MM.1S (cell line): ENCODE measurements at regions not wholly inside any gene's neighbourhood (a gene's known extent, or its start where the extent isn't known, plus 50 kb on each side); places are given as distances from the start of the nearest gene placed in this dataset.

Source experiments
- DNase-seq: peaks from one replicate; pipeline ENCODE4 v3.0.0-alpha.2; 2015
- H2AFZ ChIP-seq: fragments of 300-600 bp; sonication (generic); 2 replicates; pipeline ENCODE4 v1.6.0; 2016; ENCODE audit warnings: antibody characterized with exemption, low read length
- H3F3A ChIP-seq: fragments of 300-600 bp; sonication (generic); 2 replicates; pipeline ENCODE4 v1.6.1; 2016; ENCODE audit warnings: mild to moderate bottlenecking, antibody characterized with exemption, low read length, moderate library complexity, mixed read lengths; ENCODE audit not compliant: insufficient read depth
- H3K27ac ChIP-seq: fragments of 300-600 bp; sonication (generic); 2 replicates; pipeline ENCODE4 v1.5.1; 2016; ENCODE audit warnings: mild to moderate bottlenecking, low read length
- H3K27me3 ChIP-seq: fragments of 300-600 bp; sonication (generic); replicated peaks from 2 replicates; pipeline ENCODE4 v1.6.0; 2016; ENCODE audit warnings: low read length; ENCODE audit not compliant: insufficient read depth
- H3K36me3 ChIP-seq: fragments of 300-600 bp; sonication (generic); replicated peaks from 2 replicates; pipeline ENCODE4 v1.6.1; 2016; ENCODE audit warnings: mild to moderate bottlenecking, low read length, mixed read lengths; ENCODE audit not compliant: insufficient read depth
- H3K4me1 ChIP-seq: fragments of 300-600 bp; sonication (generic); 2 replicates; pipeline ENCODE4 v1.6.1; 2016; ENCODE audit warnings: low read length, mixed read lengths
- H3K4me2 ChIP-seq: fragments of 300-600 bp; sonication (generic); 2 replicates; pipeline ENCODE4 v1.6.0; 2016; ENCODE audit warnings: low read depth, low read length
- H3K4me3 ChIP-seq: fragments of 300-600 bp; sonication (generic); 2 replicates; pipeline ENCODE4 v1.5.1; 2016; ENCODE audit warnings: low read length, mixed read lengths
- H3K79me2 ChIP-seq: fragments of 300-600 bp; sonication (generic); 2 replicates; pipeline ENCODE4 v1.6.1; 2016; ENCODE audit warnings: mixed run types, low read length, mixed read lengths
- H3K9ac ChIP-seq: fragments of 300-600 bp; sonication (generic); 2 replicates; pipeline ENCODE4 v1.6.1; 2016; ENCODE audit warnings: low read length, mixed read lengths
- H3K9me2 ChIP-seq: fragments of 300-600 bp; sonication (generic); replicated peaks from 2 replicates; pipeline ENCODE4 v1.6.1; 2016; ENCODE audit warnings: mild to moderate bottlenecking, low read length, mixed read lengths; ENCODE audit not compliant: insufficient read depth
- H3K9me3 ChIP-seq: fragments of 300-600 bp; sonication (generic); replicated peaks from 2 replicates; pipeline ENCODE4 v1.6.1; 2016; ENCODE audit warnings: mild to moderate bottlenecking, low read length, mixed read lengths; ENCODE audit not compliant: insufficient read depth
- H4K20me1 ChIP-seq: fragments of 300-600 bp; sonication (generic); 2 replicates; pipeline ENCODE4 v1.6.1; 2016; ENCODE audit warnings: mild to moderate bottlenecking, low read length, moderate library complexity, mixed read lengths; ENCODE audit not compliant: insufficient read depth
- CTCF ChIP-seq: fragments of 300-600 bp; sonication (generic); IDR thresholded peaks from 2 replicates; pipeline ENCODE4 v1.5.1; 2016; ENCODE audit warnings: antibody characterized with exemption, low read length, mixed read lengths
- EZH2 ChIP-seq: fragments of 300-600 bp; sonication (generic); optimal IDR thresholded peaks from 2 replicates; pipeline ENCODE3; 2017; ENCODE audit warnings: low read depth, mild to moderate bottlenecking, antibody characterized with exemption, low read length, mixed read lengths
- EZH2phosphoT487 ChIP-seq: fragments of 300-600 bp; sonication (generic); IDR thresholded peaks from 2 replicates; pipeline ENCODE4 v1.6.1; 2018; ENCODE audit warnings: antibody characterized with exemption, low read length

- TF ChIP-seq EZH2phosphoT487 (no peak), CTCF (no peak), EZH2 (no peak)
- 0 out of 2 replicates have a peak overlapping the region, but pooled peaks have one; percentile 13 for H2AFZ ChIP-seq
- H3K9ac ChIP-seq: no peak overlapping the region
- peak overlapping the region; percentile 35 for H3K4me2 ChIP-seq
- no peaks in the 10 kb centered on the region for H3K79me2 ChIP-seq
- no peaks in the 10 kb centered on the region for H4K20me1 ChIP-seq
- H3K4me3 ChIP-seq: peak overlapping the region; percentile 18; the same call in 1 of the 2 replicates
- H3K36me3 ChIP-seq: no peaks in the 10 kb centered on the region
- H3K9me3 ChIP-seq: no peaks in the 10 kb centered on the region
- DNase-seq: peak; percentile 29
- peak overlapping the region; percentile 11; the same call in 1 of the 2 replicates for H3K27ac ChIP-seq
- H3K4me1 ChIP-seq: peaks cover 8% of the 10 kb centered on the region; the same call in 1 of the 2 replicates
- H3F3A ChIP-seq: peaks cover 4% of the 10 kb centered on the region; the same call in 1 of the 2 replicates
- H3K27me3 ChIP-seq: no peaks in the 10 kb centered on the region
- H3K9me2 ChIP-seq: no peaks in the 10 kb centered on the region
Measured at GRCh38 chr4:19992471-19993093, 259.1 kb upstream of the SLIT2 start.

GRCh38 chr4:19987746-19988145, 264.0 kb upstream of the SLIT2 start:
- Histone ChIP-seq H3K9ac (no peak overlapping the region), H3K4me1 (peaks cover 2% of the 10 kb centered on the region; the same call in 1 of the 2 replicates), H3K4me2 (no peak overlapping the region), H3K36me3 (no peaks in the 10 kb centered on the region), H3K4me3 (no peak overlapping the region), H3K9me2 (no peaks in the 10 kb centered on the region), H3K27ac (no peak overlapping the region), H3K9me3 (no peaks in the 10 kb centered on the region), H3K27me3 (no peaks in the 10 kb centered on the region), H3K79me2 (no peaks in the 10 kb centered on the region), H3F3A (peaks cover 2% of the 10 kb centered on the region; the same call in 1 of the 2 replicates), H2AFZ (no peak overlapping the region), H4K20me1 (no peaks in the 10 kb centered on the region)
- no peak for DNase-seq
- no peak for TF ChIP-seq EZH2phosphoT487
- TF ChIP-seq EZH2: no peak
- no peak for TF ChIP-seq CTCF

- Histone ChIP-seq H3K4me1 (no peaks in the 10 kb centered on the region), H3K4me2 (no peak overlapping the region), H4K20me1 (no peaks in the 10 kb centered on the region), H3F3A (no peaks in the 10 kb centered on the region), H3K36me3 (no peaks in the 10 kb centered on the region), H3K27ac (no peak overlapping the region), H3K9me3 (no peaks in the 10 kb centered on the region), H3K4me3 (no peak overlapping the region), H3K79me2 (no peaks in the 10 kb centered on the region), H3K27me3 (no peaks in the 10 kb centered on the region), H3K9me2 (no peaks in the 10 kb centered on the region), H2AFZ (no peak overlapping the region), H3K9ac (no peak overlapping the region)
- DNase-seq: no peak
- TF ChIP-seq CTCF: no peak
- TF ChIP-seq EZH2: no peak
- no peak for TF ChIP-seq EZH2phosphoT487
Measured at GRCh38 chr4:19983072-19983471, 268.6 kb upstream of the SLIT2 start.
